Fibroblast of skin of back (primary cell): ENCODE measurements at regions not wholly inside any gene's neighbourhood (a gene's known extent, or its start where the extent isn't known, plus 50 kb on each side); places are given as distances from the start of the nearest gene placed in this dataset.
"Not testable (repeated sequence)": the region's sequence is repeated elsewhere in the genome, so short reads cannot be mapped to it uniquely, and the experiment has no call there.

ENCODE experiments used
- DNase-seq: peaks from one replicate; pipeline ENCODE4 v3.0.0-alpha.2; 2013

GRCh38 chr12:104906695-104907094 lies 51.4 kb downstream of the SLC41A2 start:
- DNase-seq: no peak

- DNase-seq: not testable (repeated sequence)
Measured at GRCh38 chr12:104905446-104905845, 52.6 kb downstream of the SLC41A2 start.

DNA sequence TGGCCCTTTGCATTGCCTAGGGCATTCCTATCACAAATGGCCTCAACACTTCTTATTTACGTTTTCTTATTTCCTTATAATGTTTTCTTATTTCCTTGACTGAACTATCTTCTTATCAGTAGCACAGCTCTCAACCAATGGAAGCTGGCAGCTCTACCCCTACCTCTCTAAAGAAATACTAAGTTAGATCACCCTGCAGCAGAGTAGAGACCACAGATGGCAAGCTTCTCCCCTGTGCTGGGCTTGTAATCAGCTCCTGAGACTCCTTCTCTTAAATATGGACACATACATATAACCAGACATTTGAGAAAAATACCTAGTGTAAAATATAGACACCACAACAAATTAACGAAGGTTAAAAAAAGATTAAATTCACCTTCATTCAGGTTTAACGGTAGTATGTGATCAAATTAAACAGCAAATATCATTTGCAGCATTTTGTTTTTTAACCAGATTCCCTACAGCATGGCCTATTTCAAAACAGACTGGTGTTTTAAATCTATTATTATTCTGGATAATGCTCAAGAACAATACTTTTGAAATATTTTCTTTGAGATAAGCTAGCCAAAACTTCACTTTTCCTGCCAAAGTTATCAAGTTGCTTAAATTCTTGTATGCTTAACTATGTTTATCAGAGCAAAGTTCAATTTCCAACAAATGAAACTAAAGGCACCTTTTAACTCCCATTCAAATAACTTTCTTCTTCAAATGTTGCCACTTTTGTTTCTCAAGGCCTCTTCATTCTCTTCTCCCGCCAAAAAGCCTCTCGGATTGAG lies 54.3 kb downstream of the SLC41A2 start:
- peak; percentile 35 for DNase-seq

- no peak for DNase-seq
Measured at GRCh38 chr12:104902125-104902524, 56.0 kb downstream of the SLC41A2 start.

DNA sequence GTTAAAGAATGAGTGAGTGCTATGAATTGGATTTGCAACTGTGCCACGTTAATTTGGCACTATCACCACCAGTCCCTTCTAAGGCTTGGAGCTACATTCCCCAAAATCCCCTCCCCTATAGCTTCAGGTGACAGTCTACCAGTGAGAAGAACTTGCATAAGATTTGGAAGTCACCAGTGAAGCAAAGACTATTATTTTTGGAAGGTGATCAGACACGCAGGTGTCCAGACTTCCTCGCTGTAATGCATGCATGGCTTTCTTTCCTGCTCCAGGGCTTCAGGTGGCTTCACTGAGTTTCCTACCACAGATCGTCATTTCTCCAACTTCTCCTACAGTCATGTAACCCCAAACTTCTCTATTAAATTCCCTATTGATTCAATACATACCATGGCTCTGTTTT lies 61.4 kb downstream of the SLC41A2 start:
- DNase-seq: no peak

- no peak for DNase-seq
Measured at GRCh38 chr12:104896146-104896545, 61.9 kb downstream of the SLC41A2 start.

DNA sequence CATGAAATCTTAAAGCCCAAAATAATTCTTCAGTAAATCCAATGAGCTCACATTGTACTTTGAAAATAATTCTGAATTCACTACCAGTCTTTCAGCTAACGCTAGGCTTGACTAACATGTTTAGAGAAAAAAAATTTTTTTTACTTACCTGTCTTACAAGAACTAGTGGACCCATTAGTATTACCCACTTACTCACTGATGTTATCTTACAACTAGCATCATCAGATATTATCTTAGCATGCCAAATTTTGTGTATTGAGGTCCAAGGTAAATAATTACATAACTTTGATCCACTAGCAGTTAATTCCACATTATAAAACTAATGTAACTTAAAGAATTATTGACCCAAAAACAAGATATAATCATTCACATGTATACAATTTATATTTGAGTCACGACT lies 62.7 kb downstream of the SLC41A2 start:
- no peak for DNase-seq

DNA sequence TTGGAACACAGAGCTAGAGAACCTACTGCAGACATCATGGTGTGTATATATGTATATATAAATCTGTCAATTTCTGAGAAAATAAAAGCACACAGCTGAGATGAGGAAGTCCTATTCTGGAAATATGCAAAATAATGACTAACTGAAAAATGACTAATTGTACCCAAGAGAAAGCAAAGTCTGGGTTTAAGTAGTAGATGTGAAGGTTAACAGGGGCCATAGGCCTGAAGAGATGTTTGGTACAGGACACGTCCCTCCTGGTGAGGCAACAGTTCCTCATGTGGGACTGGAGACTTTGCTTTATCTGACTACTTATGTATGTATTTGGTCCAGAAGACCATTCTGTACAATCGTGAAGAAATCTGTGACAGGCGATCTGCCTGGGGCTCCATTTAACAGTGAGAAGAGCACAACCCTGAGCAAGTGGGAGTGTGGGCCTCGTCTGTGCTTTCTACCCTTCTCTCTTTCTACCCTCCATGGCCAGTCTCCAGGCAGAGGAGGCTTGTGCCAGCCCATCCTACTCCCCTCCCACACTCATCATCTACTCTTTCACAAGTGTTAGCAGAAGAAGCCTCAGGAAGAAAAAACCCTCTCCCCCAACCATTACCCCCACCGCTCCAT lies 67.5 kb downstream of the SLC41A2 start:
- DNase-seq: no peak

DNA sequence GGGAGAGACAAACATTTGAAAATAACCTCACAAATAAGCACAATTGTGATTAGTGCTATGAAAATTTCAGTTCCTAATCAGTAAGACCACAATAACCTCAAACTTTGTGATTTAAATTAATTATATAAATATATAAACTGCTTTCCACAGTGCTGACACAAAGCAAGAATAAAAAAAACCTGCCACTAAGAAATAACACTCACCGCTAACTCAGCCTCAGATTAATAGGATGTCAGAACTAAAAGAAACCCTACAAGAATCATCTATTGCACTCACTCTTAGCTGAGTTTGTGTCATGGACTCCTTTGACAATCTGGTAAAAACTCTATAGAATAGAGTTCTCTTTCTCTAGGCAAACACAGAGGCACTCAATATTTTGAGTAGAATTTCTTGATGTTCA lies 68.4 kb downstream of the SLC41A2 start:
- DNase-seq: no peak

DNA sequence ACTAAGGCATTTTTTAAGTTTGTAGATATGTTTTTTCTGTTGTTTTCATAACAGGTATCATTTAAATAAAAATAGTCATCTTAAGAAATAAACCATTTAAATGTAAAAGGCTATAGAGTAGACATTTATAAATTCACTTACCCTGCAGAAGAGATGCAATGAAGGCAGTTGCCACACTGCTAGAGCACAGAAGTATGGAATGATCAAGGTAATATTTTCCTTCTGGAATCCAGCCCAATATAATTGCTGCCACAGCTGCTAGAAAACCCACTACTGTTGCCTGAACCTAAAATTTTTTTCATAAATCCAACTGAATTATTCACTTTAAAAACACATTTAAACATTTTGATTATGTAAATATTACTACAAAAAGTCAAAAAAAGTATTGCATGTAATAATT lies 69.2 kb downstream of the SLC41A2 start:
- DNase-seq: no peak

DNA sequence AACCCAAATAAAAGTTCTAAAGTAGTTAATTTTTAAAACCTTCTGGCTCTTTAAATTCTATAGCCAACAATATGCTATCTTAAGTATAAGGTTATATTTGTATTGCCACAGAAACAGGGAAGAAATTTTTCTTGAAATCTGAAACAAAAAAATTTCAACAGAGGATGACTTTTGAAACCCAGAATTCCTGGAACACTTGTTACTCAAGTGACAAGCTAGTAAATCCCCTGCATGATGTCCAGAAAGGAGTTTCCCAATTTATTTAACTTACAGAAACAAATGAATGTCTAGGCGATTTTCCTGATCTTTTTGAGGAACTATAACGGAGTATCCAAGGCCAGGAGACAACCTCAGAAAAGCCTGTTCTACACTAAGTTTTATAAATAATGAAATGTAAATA lies 69.6 kb downstream of the SLC41A2 start:
- DNase-seq: no peak

DNA sequence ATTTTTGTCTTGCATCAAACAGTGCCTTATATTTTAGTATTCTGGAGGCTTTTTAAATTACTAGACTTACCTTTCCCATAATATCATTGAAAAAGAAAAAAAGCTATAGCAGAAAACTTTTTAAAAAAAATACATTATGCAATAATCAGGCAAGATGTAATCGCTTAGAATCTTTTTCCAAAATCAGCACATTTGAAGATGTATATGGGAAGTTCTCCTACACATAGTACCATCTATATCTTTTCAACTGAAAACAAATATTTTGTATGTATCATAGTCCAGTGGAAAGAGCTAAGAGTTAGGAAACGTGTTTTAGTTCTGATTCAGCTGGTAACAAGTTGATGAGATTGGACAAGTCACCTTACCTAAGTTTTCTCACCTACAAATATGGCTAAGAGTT lies 70.6 kb downstream of the SLC41A2 start:
- no peak for DNase-seq

- DNase-seq: peak; percentile 62
Measured at GRCh38 chr12:104886418-104887401, 71.4 kb downstream of the SLC41A2 start.

- not testable (repeated sequence) for DNase-seq
Measured at GRCh38 chr12:104878858-104879257, 79.2 kb downstream of the SLC41A2 start.

GRCh38 chr12:104877103-104877705 lies 80.9 kb downstream of the SLC41A2 start:
- DNase-seq: peak; percentile 54

GRCh38 chr12:104873374-104873773 lies 84.7 kb downstream of the SLC41A2 start:
- peak; percentile 37 for DNase-seq

DNA sequence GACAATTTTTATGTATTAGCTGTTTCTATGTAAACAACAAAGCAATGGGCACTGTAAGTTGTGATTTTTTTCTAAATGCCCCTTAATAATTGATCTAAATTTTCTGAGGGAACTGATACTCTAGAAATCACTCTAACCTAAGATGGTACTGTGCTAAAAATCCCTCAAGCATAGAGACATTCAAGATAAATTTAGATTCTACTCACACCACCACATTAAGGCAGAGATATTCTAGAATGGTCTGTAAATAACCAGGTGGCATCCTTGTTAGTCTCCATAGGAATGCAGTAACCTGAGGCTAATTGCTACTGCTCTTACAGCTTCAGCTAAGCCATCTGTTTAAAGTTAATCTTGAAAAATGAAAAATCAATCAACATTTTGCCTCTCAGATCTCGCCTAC lies 87.3 kb downstream of the SLC41A2 start:
- DNase-seq: no peak

DNA sequence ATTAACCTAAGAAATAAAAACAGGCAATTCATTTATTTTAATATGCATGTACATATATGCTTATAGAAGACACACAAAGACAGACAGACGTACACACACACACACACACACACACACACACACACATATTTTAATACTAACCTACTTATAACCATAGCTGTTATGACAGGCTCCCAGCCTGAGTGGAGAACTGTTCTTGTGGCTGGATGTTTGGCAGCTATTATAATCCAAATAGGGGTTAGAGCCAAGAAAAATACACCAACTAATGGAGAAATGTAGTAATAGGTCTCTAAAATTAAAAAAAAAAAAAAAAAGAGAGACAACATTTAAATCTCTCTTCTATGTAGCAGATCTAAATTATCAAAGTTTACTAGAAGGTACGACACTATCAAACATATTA lies 91.8 kb downstream of the SLC41A2 start:
- DNase-seq: peak; percentile 71

DNA sequence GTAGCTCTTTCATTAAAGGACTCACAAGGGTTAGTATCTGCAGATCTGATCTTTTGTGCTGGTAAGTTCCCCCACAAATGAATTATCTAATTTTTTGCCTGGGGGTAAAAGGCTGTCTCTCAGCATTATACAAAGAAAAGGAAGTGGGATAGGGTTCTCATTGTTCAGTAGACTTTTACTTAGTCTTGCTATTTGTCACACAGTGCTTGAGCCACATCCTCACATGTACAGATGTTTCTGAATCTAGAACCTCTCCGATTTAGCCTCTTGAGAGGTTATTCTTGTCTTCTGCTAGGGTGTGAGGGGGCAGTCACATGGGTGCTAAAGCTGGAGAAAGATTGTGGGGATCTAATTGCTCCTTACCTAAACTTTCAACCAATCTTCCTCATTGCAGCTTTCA lies 93.0 kb downstream of the SLC41A2 start:
- DNase-seq: no peak

DNA sequence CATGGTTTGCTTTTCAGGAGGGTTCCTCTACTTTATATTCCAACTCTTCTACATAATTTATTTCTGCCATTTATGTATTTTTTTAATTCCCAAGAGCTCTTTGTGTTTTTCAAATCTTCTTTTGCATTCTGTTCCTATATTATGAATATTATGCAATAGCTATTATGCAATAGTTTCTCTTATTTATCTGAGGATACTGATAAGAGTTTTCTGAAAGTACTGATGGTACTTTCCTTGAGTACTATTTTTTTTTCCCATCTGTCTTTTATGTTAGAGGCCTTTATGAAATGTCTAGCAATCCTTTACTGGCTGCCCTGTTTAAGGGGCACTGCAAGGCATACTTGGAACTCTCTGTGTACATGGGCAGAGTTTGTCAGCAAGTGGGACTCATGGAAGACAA lies 93.4 kb downstream of the SLC41A2 start:
- no peak for DNase-seq

DNA sequence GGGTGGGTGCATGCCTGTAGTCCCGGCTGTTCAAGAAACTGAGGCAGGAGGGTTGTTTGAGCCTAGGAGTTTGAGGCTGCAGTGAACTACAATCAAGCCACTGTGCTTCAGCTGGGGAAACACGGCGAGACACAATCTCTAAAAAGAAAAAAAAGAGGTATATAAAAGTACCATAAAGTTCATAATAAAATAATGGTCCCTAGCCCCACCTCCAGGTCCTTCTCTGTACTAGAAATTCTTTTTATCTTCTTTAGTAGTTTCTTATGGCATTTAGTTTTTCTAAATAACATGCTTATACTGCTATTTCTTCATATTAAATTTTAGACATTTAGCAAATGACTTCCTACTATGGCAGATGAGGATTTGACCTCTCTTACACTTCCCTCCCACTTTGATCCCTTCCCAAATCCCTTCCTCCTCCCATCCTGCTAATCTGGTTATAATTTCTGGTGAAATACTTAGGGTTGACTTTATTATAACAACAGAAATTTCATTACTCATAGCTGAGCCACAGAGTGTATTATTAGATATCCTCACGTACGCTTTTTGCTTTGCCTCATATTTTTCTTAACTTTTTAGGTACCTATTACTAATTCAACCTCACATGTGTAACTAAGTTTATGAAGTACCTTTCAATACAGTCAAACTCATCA lies 94.7 kb downstream of the SLC41A2 start:
- DNase-seq: peak; percentile 80
